Thymus (tissue), 11 donors: ENCODE measurements at regions not wholly inside any gene's neighbourhood (a gene's known extent, or its start where the extent isn't known, plus 50 kb on each side); places are given as distances from the start of the nearest gene placed in this dataset.

Experiments
- DNase-seq, 9 donors: peaks; one replicate each; pipeline ENCODE4 v3.0.0-alpha.2; 2013; ENCODE audit warnings: low spot score in 9 of 9, low read depth in 6 of 9, missing footprints in 1 of 9
- H3K27ac ChIP-seq, 2 donors: one replicate each; pipeline ENCODE4 v1.5.1; 2013; ENCODE audit warnings: control low read depth in 1 of 2, low read depth in 1 of 2, low read length in 1 of 2, mild to moderate bottlenecking in 1 of 2, moderate library complexity in 1 of 2
- H3K27me3 ChIP-seq, 2 donors: one replicate each; pipeline ENCODE4 v1.5.1; 2013; ENCODE audit warnings: low read length in 1 of 2; ENCODE audit not compliant: control insufficient read depth in 2 of 2, insufficient read depth in 1 of 2
- H3K36me3 ChIP-seq, 2 donors: one replicate each; pipeline ENCODE4 v1.5.1; 2013; ENCODE audit warnings: low read length in 1 of 2, mild to moderate bottlenecking in 1 of 2, moderate library complexity in 1 of 2; ENCODE audit not compliant: control insufficient read depth in 2 of 2, insufficient read depth in 2 of 2
- H3K4me1 ChIP-seq, 2 donors: one replicate each; pipeline ENCODE4 v1.5.1; 2013; ENCODE audit warnings: low read length in 2 of 2; ENCODE audit not compliant: control insufficient read depth in 2 of 2, insufficient read depth in 2 of 2
- H3K4me3 ChIP-seq, 2 donors: one replicate each; pipeline ENCODE4 v1.5.1; 2013; ENCODE audit warnings: low read length in 2 of 2, control low read depth in 1 of 2, mild to moderate bottlenecking in 1 of 2
- H3K9me3 ChIP-seq, 2 donors: one replicate each; pipeline ENCODE4 v1.5.1; 2013; ENCODE audit warnings: low read length in 1 of 2, mild to moderate bottlenecking in 1 of 2; ENCODE audit not compliant: control insufficient read depth in 2 of 2, insufficient read depth in 1 of 2
- WGBS: extraction: QIAGEN DNeasy Blood & Tissue Kit; methylation state at CpG from one replicate; pipeline ENCODE4 v1.1.7; 2013; 5-methylcytosine and 5-hydroxymethylcytosine counted together
- donor health status: healthy.

DNA sequence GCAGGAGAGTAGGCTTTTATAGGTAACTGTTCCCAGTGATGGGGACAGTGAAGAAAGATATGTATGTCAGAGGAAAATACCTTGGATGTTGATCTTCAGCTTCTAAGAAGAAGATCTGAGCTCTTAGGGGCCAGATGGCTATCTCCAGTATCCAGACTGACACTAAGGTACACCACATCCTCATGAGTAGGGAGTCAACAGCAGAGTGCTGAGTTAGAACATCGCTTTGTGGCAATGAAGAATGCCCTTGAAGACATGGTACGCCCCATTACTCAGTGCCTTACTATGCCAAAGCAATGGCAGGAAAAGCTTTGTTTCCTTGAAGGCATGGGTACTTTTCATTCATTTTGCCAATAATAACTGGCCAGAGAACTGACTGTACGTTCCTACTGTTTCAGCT, 263.7 kb downstream of the CEMIP2 start:
- Histone ChIP-seq H3K4me1 (no peaks in the 10 kb centered on the region), H3K36me3 (no peaks in the 10 kb centered on the region), H3K4me3 (no peak overlapping the region), H3K27ac (no peak overlapping the region), H3K9me3 (no peaks in the 10 kb centered on the region), H3K27me3 (no peaks in the 10 kb centered on the region)
- DNase-seq = no peak
- 89% methylated on average over 3 of the region's 3 CpGs for WGBS

DNA sequence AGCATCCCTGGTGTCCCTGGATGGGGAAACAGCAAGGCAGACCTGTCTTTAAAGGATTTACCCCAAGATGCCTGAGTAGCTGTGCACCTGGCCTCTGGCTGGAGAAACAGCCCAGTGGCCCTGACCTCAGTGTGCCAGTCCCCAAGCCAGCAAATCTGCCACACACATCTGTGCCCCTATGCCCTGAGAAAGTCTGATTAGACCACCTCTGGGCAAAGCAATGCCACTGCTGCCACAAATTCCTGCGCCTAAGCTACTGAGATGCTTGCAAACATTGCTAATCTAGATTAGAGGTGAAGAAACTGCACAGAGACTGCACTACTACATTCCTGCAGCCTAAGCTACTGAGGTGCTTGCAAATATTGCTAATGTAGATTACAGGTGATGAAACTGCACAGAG, 269.6 kb downstream of the CEMIP2 start:
- DNase-seq = no peak
- no peak overlapping the region for H3K27ac ChIP-seq
- H3K4me1 ChIP-seq = no peaks in the 10 kb centered on the region
- no peaks in the 10 kb centered on the region for H3K27me3 ChIP-seq
- H3K9me3 ChIP-seq = no peaks in the 10 kb centered on the region
- no peaks in the 10 kb centered on the region for H3K36me3 ChIP-seq
- 95% methylated on average over 1 of the region's 1 CpG for WGBS
- no peak overlapping the region for H3K4me3 ChIP-seq

DNA sequence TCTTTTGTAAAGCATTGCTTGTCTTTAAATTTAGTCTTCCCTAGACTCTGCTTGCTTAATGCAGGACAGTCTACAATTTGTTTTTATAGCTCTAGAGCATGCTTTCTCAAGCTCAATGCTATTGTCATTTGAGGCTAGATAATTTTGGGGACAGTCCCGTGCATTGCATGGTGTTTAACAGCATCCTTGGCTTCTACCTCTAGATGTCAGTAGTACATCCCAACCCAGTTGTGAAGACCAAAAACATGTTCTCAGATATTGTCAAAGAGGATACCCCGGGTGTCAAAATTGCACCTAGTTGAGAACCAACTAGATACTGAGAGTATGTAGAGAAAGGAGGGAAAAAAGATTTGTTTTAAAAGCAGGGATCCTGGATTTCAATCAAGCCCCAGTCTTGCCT, 277.5 kb downstream of the CEMIP2 start:
- Histone ChIP-seq H3K27me3 (no peaks in the 10 kb centered on the region), H3K27ac (no peak overlapping the region), H3K9me3 (no peaks in the 10 kb centered on the region), H3K4me3 (no peak overlapping the region), H3K4me1 (no peaks in the 10 kb centered on the region), H3K36me3 (no peaks in the 10 kb centered on the region)
- DNase-seq = no peak
- 61% methylated on average over 2 of the region's 2 CpGs for whole genome bisulfite sequencing

DNA sequence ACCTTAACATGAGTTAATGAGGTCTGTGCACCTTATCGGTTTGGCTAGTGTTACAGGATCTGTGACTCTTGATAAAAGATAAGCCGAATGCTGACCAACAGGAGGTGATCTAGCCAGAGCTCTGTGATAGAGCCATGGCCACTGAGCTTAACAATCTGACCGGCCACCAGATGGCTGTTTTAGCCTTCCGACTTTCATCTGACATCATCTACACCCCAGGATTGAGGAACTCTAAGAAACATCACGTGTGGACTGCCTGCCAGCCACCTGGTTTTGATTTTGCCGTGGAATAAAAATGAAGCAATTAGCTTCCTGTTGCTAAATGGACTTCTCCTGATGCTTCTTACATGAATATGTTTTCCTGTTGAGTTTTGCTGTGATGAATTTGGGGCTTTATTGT, 281.3 kb downstream of the CEMIP2 start:
- WGBS = 63% methylated on average over 6 of the region's 6 CpGs

DNA sequence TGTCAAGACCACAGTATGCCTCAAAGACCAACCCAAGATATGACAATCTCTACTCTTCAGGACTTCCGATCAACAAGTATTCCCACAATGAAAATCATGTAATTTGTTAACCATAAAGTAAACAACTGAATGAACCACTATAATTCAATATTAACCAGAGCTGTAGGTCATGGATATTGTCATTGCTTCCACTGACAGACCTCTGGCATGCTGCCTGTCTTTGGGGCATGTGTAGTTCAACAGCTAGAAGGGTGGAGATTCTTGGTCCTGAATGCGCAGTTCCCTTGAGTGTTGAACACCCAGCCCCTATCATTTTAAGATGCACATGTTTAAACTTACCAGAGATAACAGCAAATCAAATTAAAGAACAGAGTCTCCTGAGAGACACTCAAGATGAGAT, 283.0 kb downstream of the CEMIP2 start:
- no peaks in the 10 kb centered on the region for H3K27me3 ChIP-seq
- H3K9me3 ChIP-seq = no peaks in the 10 kb centered on the region
- no peak overlapping the region for H3K4me3 ChIP-seq
- no peak for DNase-seq
- H3K4me1 ChIP-seq = no peaks in the 10 kb centered on the region
- 99% methylated on average over 2 of the region's 2 CpGs for WGBS
- no peaks in the 10 kb centered on the region for H3K36me3 ChIP-seq
- no peak overlapping the region for H3K27ac ChIP-seq

More for the DNA sequence above, 281.3 kb downstream of the CEMIP2 start:
- Histone ChIP-seq H3K27me3 (no peaks in the 10 kb centered on the region), H3K4me1 (no peaks in the 10 kb centered on the region), H3K27ac (no peak overlapping the region), H3K36me3 (no peaks in the 10 kb centered on the region), H3K9me3 (no peaks in the 10 kb centered on the region), H3K4me3 (no peak overlapping the region)
- DNase-seq = no peak

DNA sequence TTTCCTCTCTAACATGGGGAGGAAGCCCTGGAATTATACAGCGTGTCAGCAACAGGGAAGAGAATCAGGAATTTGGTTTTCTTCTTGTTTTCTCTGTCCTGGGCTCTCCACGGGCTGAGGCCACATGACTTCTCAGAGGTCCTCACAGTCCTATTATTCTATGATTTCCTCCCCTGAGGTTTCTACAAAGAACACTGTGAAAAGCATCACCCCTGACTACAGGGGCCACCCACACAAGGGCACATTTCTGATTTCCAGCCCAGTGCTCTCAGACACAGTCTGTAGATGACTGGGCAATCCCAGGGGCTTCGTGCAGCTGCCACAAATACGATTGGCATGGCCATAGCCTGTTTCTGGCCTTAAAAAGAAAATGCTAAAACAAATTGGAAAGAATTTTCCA, 284.9 kb downstream of the CEMIP2 start:
- no peak overlapping the region for H3K27ac ChIP-seq
- no peaks in the 10 kb centered on the region for H3K9me3 ChIP-seq
- no peaks in the 10 kb centered on the region for H3K4me1 ChIP-seq
- H3K27me3 ChIP-seq = no peaks in the 10 kb centered on the region
- WGBS = 73% methylated on average over 4 of the region's 4 CpGs
- DNase-seq = no peak
- no peaks in the 10 kb centered on the region for H3K36me3 ChIP-seq
- no peak overlapping the region for H3K4me3 ChIP-seq

DNA sequence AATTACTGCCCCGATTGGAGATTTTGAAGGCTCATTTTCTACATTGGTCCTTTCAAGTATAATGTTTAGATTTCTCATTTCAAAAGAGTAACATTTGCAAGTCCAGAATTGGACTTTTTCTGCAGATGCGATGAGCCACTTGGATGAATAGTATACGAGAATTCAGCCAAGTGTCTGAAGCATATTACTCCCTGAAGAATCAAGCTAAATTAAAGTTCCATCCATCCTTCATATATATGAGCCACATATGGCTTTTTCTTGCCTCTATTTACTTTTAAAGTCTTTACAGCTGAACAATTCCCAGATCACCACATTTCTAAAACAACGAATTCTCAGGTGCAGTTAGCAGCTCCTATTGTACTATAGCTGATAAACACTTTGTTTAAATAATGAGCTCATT, 288.7 kb downstream of the CEMIP2 start:
- 91% methylated on average over 4 of the region's 4 CpGs for WGBS
- Histone ChIP-seq H3K9me3 (no peaks in the 10 kb centered on the region), H3K27me3 (no peaks in the 10 kb centered on the region), H3K4me1 (no peaks in the 10 kb centered on the region), H3K27ac (no peak overlapping the region), H3K4me3 (no peak overlapping the region), H3K36me3 (no peaks in the 10 kb centered on the region)
- no peak for DNase-seq

DNA sequence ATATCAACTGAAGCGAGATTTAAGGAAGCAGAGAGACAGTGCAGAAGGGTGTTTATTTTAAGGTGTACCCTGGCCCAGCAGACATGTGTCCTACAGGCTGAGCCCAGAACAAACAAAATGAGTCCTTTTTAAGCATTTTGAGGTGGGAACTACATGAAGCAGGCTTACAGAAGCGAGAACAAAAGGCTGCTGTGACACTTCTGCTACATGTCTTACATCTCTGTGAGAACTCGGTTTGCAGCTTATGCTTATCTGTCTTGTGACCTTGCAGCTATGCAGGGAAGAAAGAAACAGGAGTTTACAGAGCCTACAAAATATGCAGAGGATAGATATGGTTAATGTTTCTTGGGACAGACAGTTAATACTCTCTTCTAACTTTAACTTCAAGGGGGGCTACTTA, 295.9 kb downstream of the CEMIP2 start:
- H3K9me3 ChIP-seq = no peaks in the 10 kb centered on the region
- no peaks in the 10 kb centered on the region for H3K4me1 ChIP-seq
- no peaks in the 10 kb centered on the region for H3K27me3 ChIP-seq
- no peaks in the 10 kb centered on the region for H3K36me3 ChIP-seq
- DNase-seq = no peak
- H3K27ac ChIP-seq = no peak overlapping the region
- H3K4me3 ChIP-seq = no peak overlapping the region
- 47% methylated on average over 3 of the region's 3 CpGs for WGBS

DNA sequence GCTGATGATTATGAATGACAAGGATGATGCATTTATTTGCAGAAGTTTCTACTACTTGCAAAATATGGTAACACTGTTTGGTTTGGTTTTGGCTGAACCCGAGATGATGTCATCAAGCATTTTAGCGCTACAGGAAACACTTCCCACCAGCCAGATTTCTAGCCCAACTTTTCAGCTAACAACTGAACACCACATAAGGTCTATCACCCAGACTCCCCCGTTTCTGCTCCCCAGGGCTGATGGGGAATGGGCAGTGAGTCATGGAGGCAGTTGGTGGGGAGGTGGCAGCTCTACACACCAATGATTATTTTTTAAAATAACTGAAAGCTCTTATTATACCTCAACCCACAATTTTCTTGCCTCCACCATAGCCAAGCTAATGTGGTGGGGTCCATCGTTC, 302.9 kb downstream of the CEMIP2 start:
- Histone ChIP-seq H3K9me3 (no peaks in the 10 kb centered on the region), H3K4me1 (no peaks in the 10 kb centered on the region), H3K4me3 (no peak overlapping the region), H3K27ac (no peak overlapping the region), H3K36me3 (no peaks in the 10 kb centered on the region), H3K27me3 (no peaks in the 10 kb centered on the region)
- 83% methylated on average over 4 of the region's 4 CpGs for WGBS
- DNase-seq = no peak

DNA sequence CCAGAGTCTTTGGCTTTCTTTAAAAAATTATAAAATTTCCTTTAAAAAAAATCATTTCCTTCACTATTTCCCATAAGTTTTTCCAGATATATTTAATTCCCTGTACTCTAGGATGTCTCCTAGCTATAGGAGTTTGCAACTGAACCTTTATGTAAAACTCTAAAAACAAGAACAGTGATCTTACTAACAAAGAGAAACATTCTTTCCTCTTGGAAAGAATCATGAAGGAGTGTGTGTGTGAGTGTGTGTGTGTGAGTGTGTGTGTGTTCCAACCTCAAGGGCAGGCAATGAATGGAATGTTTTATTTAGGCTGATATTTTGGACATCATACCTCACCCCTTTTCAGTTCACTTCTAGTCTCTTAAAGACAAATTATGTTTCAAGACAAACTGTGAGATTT, 309.2 kb downstream of the CEMIP2 start:
- no peaks in the 10 kb centered on the region for H3K36me3 ChIP-seq
- H3K27ac ChIP-seq = no peak overlapping the region
- no peaks in the 10 kb centered on the region for H3K4me1 ChIP-seq
- no peaks in the 10 kb centered on the region for H3K27me3 ChIP-seq
- DNase-seq = no peak
- H3K9me3 ChIP-seq = no peaks in the 10 kb centered on the region
- H3K4me3 ChIP-seq = no peak overlapping the region
